ENCODE measurements at regions not wholly inside any gene's neighbourhood (a gene's known extent, or its start where the extent isn't known, plus 50 kb on each side); places are given as distances from the start of the nearest gene placed in this dataset.

- no peak for TF ChIP-seq CTCF (IDR thresholded peaks at IDR 0.05)
- TF ChIP-seq EP300 (IDR thresholded peaks at IDR 0.05): no peak
- no peak for TF ChIP-seq POLR2AphosphoS5 (IDR thresholded peaks at IDR 0.05)
Observed at GRCh38 chr12:77402716-77403115, 337.3 kb upstream of the E2F7 start.
